Astrocyte (in vitro differentiated cells and primary cell): ENCODE measurements at regions not wholly inside any gene's neighbourhood (a gene's known extent, or its start where the extent isn't known, plus 50 kb on each side); places are given as distances from the start of the nearest gene placed in this dataset.

ENCODE experiments used
- DNase-seq: peaks from one replicate; pipeline ENCODE4 v3.0.0-alpha.2; 2010; ENCODE audit warnings: low read depth
- FAIRE-seq: peaks from 2 replicates; lab custom pipeline; 2011; peaks lifted over from hg19 to GRCh38; lab: Jason Lieb, UNC
- H2AFZ ChIP-seq: 2 replicates; pipeline ENCODE4 v1.6.0; 2012; ENCODE audit warnings: low read depth, low read length, inconsistent platforms
- H3K27ac ChIP-seq: 2 replicates; pipeline ENCODE4 v1.5.1; 2011; ENCODE audit warnings: low read depth, low read length, inconsistent platforms
- H3K27me3 ChIP-seq: 2 replicates; pipeline ENCODE4 v1.6.0; 2011; ENCODE audit warnings: low read length, inconsistent platforms; ENCODE audit not compliant: insufficient read depth
- H3K36me3 ChIP-seq: 2 replicates; pipeline ENCODE4 v1.5.1; 2011; ENCODE audit warnings: low read length, inconsistent platforms; ENCODE audit not compliant: insufficient read depth
- H3K4me1 ChIP-seq: 2 replicates; pipeline ENCODE4 v1.5.1; 2011; ENCODE audit warnings: low read length, inconsistent platforms; ENCODE audit not compliant: insufficient read depth
- H3K4me2 ChIP-seq: 2 replicates; pipeline ENCODE4 v1.6.0; 2012; ENCODE audit warnings: low read length, inconsistent platforms
- H3K4me3 ChIP-seq: 2 replicates; pipeline ENCODE4 v1.5.1; 2011; ENCODE audit warnings: low read depth, mild to moderate bottlenecking, low read length, inconsistent platforms; ENCODE audit not compliant: insufficient read depth
- H3K79me2 ChIP-seq: 2 replicates; pipeline ENCODE4 v1.6.0; 2012; ENCODE audit warnings: mild to moderate bottlenecking, low read length, inconsistent platforms; ENCODE audit not compliant: insufficient read depth
- H3K9ac ChIP-seq: 2 replicates; pipeline ENCODE4 v1.6.0; 2012; ENCODE audit warnings: mild to moderate bottlenecking, low read length, inconsistent platforms
- H3K9me3 ChIP-seq: 2 replicates; pipeline ENCODE4 v1.5.1; 2012; ENCODE audit warnings: low read depth, mild to moderate bottlenecking, low read length, inconsistent platforms; ENCODE audit not compliant: insufficient read depth
- H4K20me1 ChIP-seq: 2 replicates; pipeline ENCODE4 v1.6.0; 2012; ENCODE audit warnings: low read length, inconsistent platforms; ENCODE audit not compliant: insufficient read depth
- H3K27ac Mint-ChIP-seq: one replicate; pipeline ENCODE4 v1.8.0; 2021; ENCODE audit warnings: mild to moderate bottlenecking, mixed read lengths; ENCODE audit not compliant: unreplicated experiment
- H3K27me3 Mint-ChIP-seq: one replicate; pipeline ENCODE4 v1.8.0; 2021; ENCODE audit warnings: low read depth, mixed read lengths; ENCODE audit not compliant: unreplicated experiment
- H3K36me3 Mint-ChIP-seq: one replicate; pipeline ENCODE4 v1.8.0; 2021; ENCODE audit warnings: low read depth, mixed read lengths; ENCODE audit not compliant: unreplicated experiment
- H3K4me1 Mint-ChIP-seq: one replicate; pipeline ENCODE4 v1.8.0; 2021; ENCODE audit warnings: low read depth, mixed read lengths; ENCODE audit not compliant: unreplicated experiment
- H3K4me3 Mint-ChIP-seq: one replicate; pipeline ENCODE4 v1.8.0; 2021; ENCODE audit warnings: mild to moderate bottlenecking, moderate library complexity, mixed read lengths; ENCODE audit not compliant: unreplicated experiment
- H3K9me3 Mint-ChIP-seq: one replicate; pipeline ENCODE4 v1.8.0; 2021; ENCODE audit warnings: mild to moderate bottlenecking, mixed read lengths; ENCODE audit not compliant: unreplicated experiment
- CTCF ChIP-seq: IDR thresholded peaks from 2 replicates; pipeline ENCODE4 v1.5.1; 2011; ENCODE audit warnings: low read depth, mild to moderate bottlenecking, inconsistent platforms, low read length, moderate library complexity; ENCODE audit not compliant: insufficient read depth
- EZH2 ChIP-seq: IDR thresholded peaks from 2 replicates; pipeline ENCODE4 v1.6.1; 2012; ENCODE audit warnings: mild to moderate bottlenecking, low read length, inconsistent platforms; ENCODE audit not compliant: insufficient read depth

GRCh38 chr12:5379749-5380496 lies 52.0 kb upstream of the NTF3 start:
- Histone ChIP-seq H3K9me3 (no peaks in the 10 kb centered on the region), H3K79me2 (no peaks in the 10 kb centered on the region), H3K9ac (no peak overlapping the region), H3K4me2 (no peak overlapping the region), H3K4me3 (no peak overlapping the region), H3K4me1 (no peaks in the 10 kb centered on the region), H3K27ac (no peak overlapping the region), H3K27me3 (no peaks in the 10 kb centered on the region), H2AFZ (no peak overlapping the region), H4K20me1 (no peaks in the 10 kb centered on the region), H3K36me3 (no peaks in the 10 kb centered on the region)
- FAIRE-seq (no peak), DNase-seq (no peak)
- Mint-ChIP-seq H3K4me3 (no peak overlapping the region), H3K4me1 (peaks cover 13% of the 10 kb centered on the region), H3K9me3 (peaks cover 5% of the 10 kb centered on the region), H3K27me3 (peaks cover 7% of the 10 kb centered on the region), H3K36me3 (no peaks in the 10 kb centered on the region), H3K27ac (no peak overlapping the region)
- TF ChIP-seq CTCF (no peak), EZH2 (no peak)
